Bronchial epithelial cell (primary cell): ENCODE measurements at regions not wholly inside any gene's neighbourhood (a gene's known extent, or its start where the extent isn't known, plus 50 kb on each side); places are given as distances from the start of the nearest gene placed in this dataset.

Experiments
- DNase-seq: peaks from one replicate; pipeline ENCODE4 v3.0.0-alpha.2; 2010; ENCODE audit warnings: low read depth
- FAIRE-seq: peaks from 2 replicates; lab custom pipeline; 2011; peaks lifted over from hg19 to GRCh38; lab: Jason Lieb, UNC
- H3K27me3 ChIP-seq: 2 replicates; pipeline ENCODE4 v1.5.1; 2011; ENCODE audit warnings: low read length; ENCODE audit not compliant: control insufficient read depth, insufficient read depth
- H3K36me3 ChIP-seq: 2 replicates; pipeline ENCODE4 v1.5.1; 2011; ENCODE audit warnings: low read length; ENCODE audit not compliant: control insufficient read depth, insufficient read depth
- H3K4me3 ChIP-seq: 2 replicates; pipeline ENCODE4 v1.5.1; 2011; ENCODE audit warnings: mild to moderate bottlenecking, low read depth, low read length, control low read depth
- CTCF ChIP-seq: IDR thresholded peaks from 2 replicates; pipeline ENCODE4 v1.5.1; 2011; ENCODE audit warnings: mild to moderate bottlenecking, moderate library complexity, low read length, control low read depth, inconsistent platforms; ENCODE audit not compliant: insufficient read depth, severe bottlenecking

GRCh38 chr4:1506956-1507721 is 100.9 kb upstream of the NKX1-1 start:
- FAIRE-seq: no peak
- Histone ChIP-seq H3K36me3 (no peaks in the 10 kb centered on the region), H3K4me3 (no peak overlapping the region), H3K27me3 (no peaks in the 10 kb centered on the region)
- TF ChIP-seq CTCF: no peak
- no peak for DNase-seq

DNA sequence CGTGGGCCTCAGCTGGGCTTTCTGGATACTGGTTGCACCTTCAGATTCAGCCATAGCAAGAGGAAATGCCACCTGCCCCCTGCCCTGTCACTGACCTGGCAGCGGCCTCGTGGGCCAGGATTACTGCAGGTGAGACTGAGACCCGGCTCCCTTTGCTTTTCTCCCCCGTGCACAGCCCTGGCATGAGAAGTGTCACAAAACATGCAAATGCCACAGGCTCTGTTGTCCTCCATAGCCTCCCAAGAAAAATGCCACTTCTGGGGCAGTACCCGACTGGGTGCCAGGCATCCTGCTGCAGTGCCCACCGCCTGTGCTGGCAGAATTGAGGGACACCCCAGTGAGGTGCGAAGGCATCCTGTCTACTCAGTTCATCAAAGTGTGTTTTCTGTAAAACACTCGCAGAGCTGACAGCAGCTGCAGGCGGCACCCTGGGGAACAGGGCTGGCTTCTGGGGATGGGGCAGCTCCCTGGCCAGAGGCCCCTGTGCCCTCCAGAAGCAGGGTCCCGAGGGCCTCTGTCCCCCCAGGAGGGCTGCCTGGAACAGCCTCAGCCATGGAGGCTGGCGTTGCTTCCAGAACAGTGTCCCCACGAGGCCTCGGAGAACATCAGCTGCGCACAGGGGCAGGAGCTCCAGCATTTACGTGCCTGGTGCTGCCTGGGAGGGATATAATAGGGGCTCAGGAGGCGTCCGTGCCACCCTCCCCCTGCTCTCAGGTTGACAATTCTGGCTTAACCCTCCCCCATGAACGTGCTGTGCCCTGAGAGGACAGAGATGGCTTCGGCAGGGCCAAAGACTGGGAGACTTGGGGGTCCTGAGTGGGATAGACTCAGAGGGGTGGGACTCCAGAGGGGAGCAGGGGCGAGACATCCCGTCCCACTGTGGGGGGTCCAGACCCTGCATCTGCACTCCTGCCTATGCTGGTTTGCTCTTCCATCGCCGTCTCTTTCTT is 99.5 kb upstream of the NKX1-1 start:
- no peak for TF ChIP-seq CTCF
- DNase-seq (no peak), FAIRE-seq (no peak)
- Histone ChIP-seq H3K36me3 (no peaks in the 10 kb centered on the region), H3K4me3 (no peak overlapping the region), H3K27me3 (no peaks in the 10 kb centered on the region)

DNA sequence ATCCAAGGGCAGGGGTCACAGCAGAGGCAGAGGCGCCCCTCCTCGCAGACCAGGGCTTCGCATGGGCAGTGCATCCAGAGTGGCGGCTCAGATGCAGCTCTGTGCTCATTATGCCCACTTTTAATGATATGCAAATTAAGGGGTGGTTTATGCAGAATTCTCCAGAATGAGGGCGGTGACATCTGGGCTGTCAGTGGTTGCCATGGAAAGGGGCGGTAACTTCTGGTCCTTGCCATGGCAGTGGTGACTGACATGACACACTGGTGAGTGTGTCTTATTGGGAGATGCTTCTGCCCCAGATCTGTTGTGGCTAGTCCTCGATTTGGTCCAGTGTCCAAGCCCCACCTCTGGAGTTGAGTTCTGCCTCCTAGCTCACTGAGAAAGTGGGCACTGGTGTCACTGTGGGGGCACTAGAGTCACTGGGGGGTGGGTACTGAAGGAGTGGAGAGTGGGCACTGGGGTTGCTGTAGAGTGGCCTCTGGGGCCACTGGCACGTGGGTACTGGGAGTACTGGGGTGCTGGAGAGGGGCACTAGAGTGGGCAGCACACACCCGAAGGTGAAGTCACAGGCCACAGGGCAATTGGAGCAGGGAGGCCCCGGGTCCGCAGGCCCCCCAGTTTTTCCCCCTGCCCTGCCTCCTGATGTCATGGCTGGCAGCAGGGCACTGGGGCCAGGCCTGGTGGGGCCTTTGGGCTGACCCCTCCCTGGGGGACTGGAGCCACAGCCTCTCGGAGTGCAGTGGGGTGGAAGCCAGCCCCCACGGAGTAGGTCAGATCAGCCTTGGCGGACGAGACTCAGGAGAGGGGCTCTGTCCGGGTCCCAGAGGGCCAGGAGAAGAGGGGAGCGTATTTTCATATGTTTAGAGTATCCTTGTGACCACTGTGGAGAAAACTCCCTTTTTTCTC is 98.6 kb upstream of the NKX1-1 start:
- no peak for TF ChIP-seq CTCF
- H3K36me3 ChIP-seq: no peaks in the 10 kb centered on the region
- H3K27me3 ChIP-seq: no peaks in the 10 kb centered on the region
- DNase-seq: no peak
- FAIRE-seq: no peak
- H3K4me3 ChIP-seq: no peak overlapping the region

- H3K27me3 ChIP-seq: no peaks in the 10 kb centered on the region
- no peak overlapping the region for H3K4me3 ChIP-seq
- no peaks in the 10 kb centered on the region for H3K36me3 ChIP-seq
- no peak for FAIRE-seq
- no peak for TF ChIP-seq CTCF
- DNase-seq: no peak
Observed at GRCh38 chr4:1503583-1504471, 97.6 kb upstream of the NKX1-1 start.

GRCh38 chr4:1502976-1503375 is 96.7 kb upstream of the NKX1-1 start:
- no peak overlapping the region for H3K4me3 ChIP-seq
- FAIRE-seq (no peak), DNase-seq (no peak)
- no peak for TF ChIP-seq CTCF
- no peaks in the 10 kb centered on the region for H3K36me3 ChIP-seq
- H3K27me3 ChIP-seq: no peaks in the 10 kb centered on the region
